Naive B cell (primary cell): ENCODE measurements at regions not wholly inside any gene's neighbourhood (a gene's known extent, or its start where the extent isn't known, plus 50 kb on each side); places are given as distances from the start of the nearest gene placed in this dataset.

Experiments used
- ATAC-seq, 2 donors: fragments of 150-1000 bp; cut with Tn5 transposase; 2 replicates each; pipeline ENCODE4 v1.10.0; 2021; ENCODE audit warnings: low read depth in 2 of 2, mild to moderate bottlenecking in 2 of 2, moderate library complexity in 2 of 2
- DNase-seq: peaks from one replicate; pipeline ENCODE4 v3.0.0; 2022
- H3K27ac Mint-ChIP-seq, 6 donors: one replicate each; pipeline ENCODE4 v1.8.0; 2020 to 2022; ENCODE audit warnings: mild to moderate bottlenecking in 6 of 6, mixed read lengths in 6 of 6, moderate library complexity in 5 of 6, inconsistent platforms in 2 of 6
- H3K27me3 Mint-ChIP-seq, 3 donors: one replicate each; pipeline ENCODE4 v1.8.0; 2021 to 2022; ENCODE audit warnings: mixed read lengths in 3 of 3, mild to moderate bottlenecking in 1 of 3
- H3K36me3 Mint-ChIP-seq, 2 donors: one replicate each; pipeline ENCODE4 v1.8.0; 2020 to 2022; ENCODE audit warnings: mixed read lengths in 2 of 2, inconsistent platforms in 1 of 2, mild to moderate bottlenecking in 1 of 2
- H3K4me1 Mint-ChIP-seq, 3 donors: one replicate each; pipeline ENCODE4 v1.8.0; 2020 to 2022; ENCODE audit warnings: mixed read lengths in 3 of 3, inconsistent platforms in 1 of 3, mild to moderate bottlenecking in 1 of 3, moderate library complexity in 1 of 3
- H3K4me3 Mint-ChIP-seq, 8 donors: one replicate each; pipeline ENCODE4 v1.8.0; 2020 to 2022; ENCODE audit warnings: mild to moderate bottlenecking in 8 of 8, mixed read lengths in 8 of 8, moderate library complexity in 8 of 8, inconsistent platforms in 2 of 8
- H3K9me3 Mint-ChIP-seq, 7 donors: one replicate each; pipeline ENCODE4 v1.8.0; 2020 to 2022; ENCODE audit warnings: mixed read lengths in 7 of 7, mild to moderate bottlenecking in 5 of 7, inconsistent platforms in 2 of 7, moderate library complexity in 1 of 7

GRCh38 chr15:95485367-95485766 lies 845.1 kb upstream of the NR2F2 start:
- DNase-seq (no peak), ATAC-seq (no peak)
- no peaks in the 10 kb centered on the region for H3K27me3 Mint-ChIP-seq

GRCh38 chr15:95486224-95486623 lies 844.3 kb upstream of the NR2F2 start:
- peaks cover 0 to 5% (median 0%) of the 10 kb centered on the region in 3 donors for H3K27me3 Mint-ChIP-seq
- H3K27ac Mint-ChIP-seq: no peak overlapping the region
- DNase-seq (no peak), ATAC-seq (no peak)
- H3K9me3 Mint-ChIP-seq: peaks cover 3 to 32% (median 10%) of the 10 kb centered on the region in 7 donors
- no peaks in the 10 kb centered on the region for H3K4me1 Mint-ChIP-seq
- H3K36me3 Mint-ChIP-seq: no peaks in the 10 kb centered on the region
- no peak overlapping the region for H3K4me3 Mint-ChIP-seq

More at GRCh38 chr15:95485367-95485766, 845.1 kb upstream of the NR2F2 start:
- H3K36me3 Mint-ChIP-seq: no peaks in the 10 kb centered on the region
- H3K4me3 Mint-ChIP-seq: no peak overlapping the region
- H3K9me3 Mint-ChIP-seq: peaks cover 3 to 32% (median 11%) of the 10 kb centered on the region in 7 donors
- no peak overlapping the region for H3K27ac Mint-ChIP-seq
- H3K4me1 Mint-ChIP-seq: no peaks in the 10 kb centered on the region

- no peak for DNase-seq
- H3K36me3 Mint-ChIP-seq: no peaks in the 10 kb centered on the region
- peaks cover 3 to 21% (median 10%) of the 10 kb centered on the region in 7 donors for H3K9me3 Mint-ChIP-seq
- H3K4me3 Mint-ChIP-seq: no peak overlapping the region
- ATAC-seq: no peak
- H3K27me3 Mint-ChIP-seq: peaks cover 0 to 7% (median 0%) of the 10 kb centered on the region in 3 donors
- H3K4me1 Mint-ChIP-seq: no peaks in the 10 kb centered on the region
- no peak overlapping the region for H3K27ac Mint-ChIP-seq
Observed at GRCh38 chr15:95489103-95489502, 841.4 kb upstream of the NR2F2 start.

DNA sequence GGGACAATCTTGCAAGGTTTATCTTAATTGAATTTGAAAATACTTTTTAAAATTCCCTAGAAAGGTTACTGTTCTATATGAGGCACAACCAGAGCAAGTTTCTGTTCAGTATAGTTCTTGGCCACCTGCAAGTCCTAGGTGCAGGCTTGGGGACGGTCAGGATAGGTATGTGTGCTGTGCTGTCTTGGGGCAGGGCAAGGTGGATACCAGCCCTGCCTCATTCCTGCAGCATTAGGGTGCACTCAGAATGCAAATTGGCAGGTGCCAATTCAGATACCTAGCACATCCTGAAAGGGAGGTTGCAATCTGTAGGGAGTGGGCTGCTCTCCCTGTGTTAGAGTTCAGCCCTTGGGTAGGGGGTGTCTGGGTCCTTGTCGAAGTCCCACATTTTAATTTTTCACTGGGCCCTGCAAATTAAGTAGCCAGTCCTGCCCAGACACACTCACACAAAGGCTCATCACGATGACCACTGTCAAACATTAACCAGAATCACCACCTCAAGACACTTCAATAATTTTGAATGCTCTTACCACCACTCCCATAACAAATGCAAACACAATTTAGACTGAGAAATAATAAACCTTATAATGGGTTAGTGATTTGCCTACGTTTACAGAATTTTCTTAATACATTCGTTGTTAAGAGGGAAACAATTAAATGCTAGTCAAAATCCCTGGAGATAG lies 838.0 kb upstream of the NR2F2 start:
- DNase-seq: no peak
- Mint-ChIP-seq H3K4me3 (no peak overlapping the region), H3K27ac (no peak overlapping the region), H3K4me1 (no peaks in the 10 kb centered on the region), H3K36me3 (no peaks in the 10 kb centered on the region), H3K27me3 (peaks cover 0 to 9% (median 0%) of the 10 kb centered on the region in 3 donors), H3K9me3 (peaks cover 0 to 5% (median 0%) of the 10 kb centered on the region in 7 donors)
- ATAC-seq: no peak

- Mint-ChIP-seq H3K27me3 (peaks cover 0 to 9% (median 0%) of the 10 kb centered on the region in 3 donors), H3K36me3 (no peaks in the 10 kb centered on the region), H3K4me1 (no peaks in the 10 kb centered on the region), H3K4me3 (no peak overlapping the region), H3K27ac (no peak overlapping the region), H3K9me3 (peaks cover 0 to 5% (median 0%) of the 10 kb centered on the region in 7 donors)
- DNase-seq: no peak
- no peak for ATAC-seq
Observed at GRCh38 chr15:95494971-95495541, 835.4 kb upstream of the NR2F2 start.

- no peaks in the 10 kb centered on the region for H3K4me1 Mint-ChIP-seq
- no peak overlapping the region for H3K27ac Mint-ChIP-seq
- H3K27me3 Mint-ChIP-seq: peaks cover 0 to 4% (median 0%) of the 10 kb centered on the region in 3 donors
- DNase-seq (no peak), ATAC-seq (no peak)
- no peaks in the 10 kb centered on the region for H3K36me3 Mint-ChIP-seq
- no peak overlapping the region for H3K4me3 Mint-ChIP-seq
- H3K9me3 Mint-ChIP-seq: peaks cover 0 to 5% (median 0%) of the 10 kb centered on the region in 7 donors
Observed at GRCh38 chr15:95497634-95498033, 832.9 kb upstream of the NR2F2 start.

GRCh38 chr15:95498961-95499360 lies 831.5 kb upstream of the NR2F2 start:
- H3K36me3 Mint-ChIP-seq: no peaks in the 10 kb centered on the region
- ATAC-seq: no peak
- no peak for DNase-seq

GRCh38 chr15:95499397-95499796 lies 831.1 kb upstream of the NR2F2 start:
- ATAC-seq (no peak), DNase-seq (no peak)
- Mint-ChIP-seq H3K4me3 (no peak overlapping the region), H3K9me3 (peaks cover 0 to 5% (median 0%) of the 10 kb centered on the region in 7 donors), H3K36me3 (no peaks in the 10 kb centered on the region), H3K27me3 (no peaks in the 10 kb centered on the region), H3K27ac (no peak overlapping the region), H3K4me1 (no peaks in the 10 kb centered on the region)

More at GRCh38 chr15:95498961-95499360, 831.5 kb upstream of the NR2F2 start:
- H3K4me3 Mint-ChIP-seq: no peak overlapping the region
- no peaks in the 10 kb centered on the region for H3K4me1 Mint-ChIP-seq
- no peak overlapping the region for H3K27ac Mint-ChIP-seq
- peaks cover 0 to 5% (median 0%) of the 10 kb centered on the region in 7 donors for H3K9me3 Mint-ChIP-seq
- H3K27me3 Mint-ChIP-seq: peaks cover 0 to 4% (median 0%) of the 10 kb centered on the region in 3 donors

DNA sequence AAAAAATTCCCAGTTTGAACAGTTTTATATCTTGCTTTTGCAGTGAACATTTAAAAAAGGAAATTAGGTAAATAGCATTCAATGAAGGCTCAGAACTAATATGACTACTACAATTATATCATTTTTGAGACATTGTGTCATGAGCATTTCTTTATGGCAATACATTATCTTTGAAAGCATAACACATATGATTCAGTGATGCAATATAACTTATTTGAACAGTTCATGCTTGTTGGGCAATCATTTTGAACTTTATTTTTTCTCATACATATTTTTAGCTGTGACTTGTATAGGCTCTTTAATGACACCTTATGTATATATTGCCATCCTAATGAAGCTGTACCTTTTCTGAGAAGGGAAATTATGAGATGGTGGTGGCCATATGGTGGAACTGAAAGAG lies 828.6 kb upstream of the NR2F2 start:
- no peaks in the 10 kb centered on the region for H3K4me1 Mint-ChIP-seq
- ATAC-seq: no peak
- H3K9me3 Mint-ChIP-seq: peaks cover 0 to 10% (median 1%) of the 10 kb centered on the region in 7 donors
- H3K27me3 Mint-ChIP-seq: no peaks in the 10 kb centered on the region
- DNase-seq: no peak
- H3K36me3 Mint-ChIP-seq: no peaks in the 10 kb centered on the region
- no peak overlapping the region for H3K27ac Mint-ChIP-seq
- H3K4me3 Mint-ChIP-seq: no peak overlapping the region

- no peak overlapping the region for H3K27ac Mint-ChIP-seq
- no peaks in the 10 kb centered on the region for H3K36me3 Mint-ChIP-seq
- H3K27me3 Mint-ChIP-seq: no peaks in the 10 kb centered on the region
- no peaks in the 10 kb centered on the region for H3K4me1 Mint-ChIP-seq
- DNase-seq: no peak
- H3K9me3 Mint-ChIP-seq: peaks cover 0 to 10% (median 2%) of the 10 kb centered on the region in 7 donors
- no peak overlapping the region for H3K4me3 Mint-ChIP-seq
- no peak for ATAC-seq
Observed at GRCh38 chr15:95503107-95503506, 827.4 kb upstream of the NR2F2 start.

GRCh38 chr15:95503640-95504225 lies 826.8 kb upstream of the NR2F2 start:
- no peak overlapping the region for H3K4me3 Mint-ChIP-seq
- no peaks in the 10 kb centered on the region for H3K4me1 Mint-ChIP-seq
- H3K36me3 Mint-ChIP-seq: no peaks in the 10 kb centered on the region
- H3K9me3 Mint-ChIP-seq: peaks cover 0 to 10% (median 3%) of the 10 kb centered on the region in 7 donors
- H3K27ac Mint-ChIP-seq: no peak overlapping the region
- no peaks in the 10 kb centered on the region for H3K27me3 Mint-ChIP-seq
- ATAC-seq (no peak), DNase-seq (no peak)

- ATAC-seq (no peak), DNase-seq (no peak)
- Mint-ChIP-seq H3K4me1 (no peaks in the 10 kb centered on the region), H3K4me3 (no peak overlapping the region), H3K9me3 (peaks cover 0 to 7% (median 5%) of the 10 kb centered on the region in 7 donors), H3K27me3 (no peaks in the 10 kb centered on the region), H3K27ac (no peak overlapping the region), H3K36me3 (peaks cover 0 to 4% of the 10 kb centered on the region in 2 donors)
Observed at GRCh38 chr15:95511671-95512070, 818.8 kb upstream of the NR2F2 start.

GRCh38 chr15:95512906-95513305 lies 817.6 kb upstream of the NR2F2 start:
- no peak overlapping the region for H3K4me3 Mint-ChIP-seq

GRCh38 chr15:95519887-95520286 lies 810.6 kb upstream of the NR2F2 start:
- DNase-seq (no peak), ATAC-seq (no peak)
- no peaks in the 10 kb centered on the region for H3K36me3 Mint-ChIP-seq
- no peak overlapping the region for H3K4me3 Mint-ChIP-seq
- H3K9me3 Mint-ChIP-seq: peaks cover 0 to 8% (median 6%) of the 10 kb centered on the region in 7 donors
- H3K4me1 Mint-ChIP-seq: no peaks in the 10 kb centered on the region
- no peak overlapping the region for H3K27ac Mint-ChIP-seq
- H3K27me3 Mint-ChIP-seq: no peaks in the 10 kb centered on the region

More at GRCh38 chr15:95512906-95513305, 817.6 kb upstream of the NR2F2 start:
- peaks cover 0 to 7% (median 4%) of the 10 kb centered on the region in 7 donors for H3K9me3 Mint-ChIP-seq
- H3K4me1 Mint-ChIP-seq: no peaks in the 10 kb centered on the region
- no peaks in the 10 kb centered on the region for H3K27me3 Mint-ChIP-seq
- ATAC-seq (no peak), DNase-seq (no peak)
- no peak overlapping the region for H3K27ac Mint-ChIP-seq
- peaks cover 0 to 4% of the 10 kb centered on the region in 2 donors for H3K36me3 Mint-ChIP-seq
